Activated naive CD8-positive, alpha-beta T cell (primary cell): ENCODE measurements at regions not wholly inside any gene's neighbourhood (a gene's known extent, or its start where the extent isn't known, plus 50 kb on each side); places are given as distances from the start of the nearest gene placed in this dataset.
"Not testable (repeated sequence)": the region's sequence is repeated elsewhere in the genome, so short reads cannot be mapped to it uniquely, and the experiment has no call there.

Source experiments
- H3K27ac Mint-ChIP-seq: one replicate; pipeline ENCODE4 v1.8.0; 2021; ENCODE audit warnings: mixed read lengths
- H3K27me3 Mint-ChIP-seq: one replicate; pipeline ENCODE4 v1.8.0; 2021; ENCODE audit warnings: mixed read lengths
- H3K36me3 Mint-ChIP-seq: one replicate; pipeline ENCODE4 v1.8.0; 2021; ENCODE audit warnings: mixed read lengths
- H3K4me1 Mint-ChIP-seq: one replicate; pipeline ENCODE4 v1.8.0; 2021; ENCODE audit warnings: low read depth, mixed read lengths
- H3K4me3 Mint-ChIP-seq: one replicate; pipeline ENCODE4 v1.8.0; 2021; ENCODE audit warnings: mild to moderate bottlenecking, mixed read lengths
- H3K9me3 Mint-ChIP-seq: one replicate; pipeline ENCODE4 v1.8.0; 2021; ENCODE audit warnings: low read depth, mixed read lengths

DNA sequence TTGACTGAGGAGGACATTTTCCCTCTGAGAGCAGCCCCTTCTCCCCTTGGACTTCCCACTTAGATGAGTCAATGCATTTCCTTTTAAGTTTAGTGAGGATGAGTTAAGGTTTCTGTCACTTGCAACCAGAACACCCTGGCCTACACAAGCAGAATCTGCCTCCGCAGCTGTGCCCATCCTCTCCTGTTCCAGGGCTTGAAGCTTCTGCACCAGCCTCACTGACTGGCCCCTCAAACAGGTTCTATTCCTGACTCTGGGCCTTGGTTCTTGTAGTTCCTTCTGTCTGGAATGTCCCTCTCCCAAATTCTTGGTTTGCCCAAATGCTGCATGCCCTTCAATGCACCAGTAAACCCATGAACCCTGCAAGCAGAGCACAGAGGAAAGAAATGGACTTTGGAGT lies 394.4 kb downstream of the PTPRU start:
- H3K36me3 Mint-ChIP-seq, result no peaks in the 10 kb centered on the region
- no peaks in the 10 kb centered on the region for H3K4me1 Mint-ChIP-seq
- H3K4me3 Mint-ChIP-seq, result no peak overlapping the region
- H3K27me3 Mint-ChIP-seq, result peaks cover 6% of the 10 kb centered on the region
- no peaks in the 10 kb centered on the region for H3K9me3 Mint-ChIP-seq
- no peak overlapping the region for H3K27ac Mint-ChIP-seq

DNA sequence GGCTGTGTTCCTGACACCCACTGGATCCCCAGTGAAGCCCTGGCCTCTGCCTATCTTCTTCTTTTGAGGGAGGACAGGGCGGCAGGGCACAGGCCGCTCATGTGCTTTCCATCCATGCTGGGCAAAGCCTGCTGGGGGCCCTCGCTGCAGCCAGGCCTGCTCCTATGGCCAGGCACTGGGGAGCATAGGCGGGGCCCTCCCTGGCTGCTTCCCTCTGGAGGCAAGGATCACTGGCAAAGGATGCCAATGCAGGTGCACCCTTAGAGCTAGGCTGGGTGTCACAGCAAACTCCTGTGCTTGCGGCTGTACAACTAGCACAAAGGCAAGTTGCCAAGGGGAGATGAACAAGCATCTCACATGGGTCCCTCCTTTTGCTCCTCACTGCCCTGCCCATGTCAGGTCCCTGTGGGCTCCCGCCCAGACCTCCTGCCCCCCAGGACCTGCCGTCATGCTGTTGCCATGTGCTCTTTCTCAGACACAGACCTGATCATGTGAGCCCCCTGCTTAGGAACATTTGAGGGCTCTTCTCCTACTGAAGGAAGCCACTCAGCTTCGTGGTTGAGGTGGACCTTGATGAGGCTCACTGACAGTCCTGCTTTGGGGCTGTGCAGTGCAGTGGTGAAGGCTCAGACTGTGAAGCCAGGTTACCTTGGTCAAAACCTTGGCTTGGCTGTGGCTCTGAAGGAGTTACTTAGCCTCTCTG lies 393.6 kb downstream of the PTPRU start:
- H3K27ac Mint-ChIP-seq, result no peak overlapping the region
- H3K4me3 Mint-ChIP-seq, result no peak overlapping the region
- H3K9me3 Mint-ChIP-seq, result no peaks in the 10 kb centered on the region
- H3K36me3 Mint-ChIP-seq, result no peaks in the 10 kb centered on the region
- no peaks in the 10 kb centered on the region for H3K4me1 Mint-ChIP-seq
- H3K27me3 Mint-ChIP-seq, result peaks cover 2% of the 10 kb centered on the region

DNA sequence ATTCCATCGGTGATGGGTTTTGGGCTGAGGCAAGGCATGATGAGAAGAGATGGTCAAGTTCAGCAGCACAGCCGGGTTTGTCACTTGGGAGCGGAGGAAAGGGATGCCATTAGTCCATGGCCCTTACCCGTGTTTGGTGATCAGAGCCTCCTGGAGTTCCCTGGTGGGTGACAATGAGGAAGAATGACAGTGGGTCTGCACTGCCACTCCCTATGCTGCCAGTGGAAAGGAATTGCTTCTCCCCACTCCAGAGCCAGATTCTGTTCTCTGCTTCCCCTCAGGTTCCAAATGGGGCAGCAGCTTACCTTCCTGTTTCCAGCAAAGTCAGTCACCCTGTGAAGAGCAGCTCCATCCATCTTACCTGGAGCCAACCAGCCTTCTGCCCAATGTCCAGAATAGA lies 393.1 kb downstream of the PTPRU start:
- Mint-ChIP-seq H3K4me3 (no peak overlapping the region), H3K27me3 (peaks cover 2% of the 10 kb centered on the region), H3K4me1 (no peaks in the 10 kb centered on the region), H3K9me3 (no peaks in the 10 kb centered on the region), H3K27ac (no peak overlapping the region), H3K36me3 (no peaks in the 10 kb centered on the region)

DNA sequence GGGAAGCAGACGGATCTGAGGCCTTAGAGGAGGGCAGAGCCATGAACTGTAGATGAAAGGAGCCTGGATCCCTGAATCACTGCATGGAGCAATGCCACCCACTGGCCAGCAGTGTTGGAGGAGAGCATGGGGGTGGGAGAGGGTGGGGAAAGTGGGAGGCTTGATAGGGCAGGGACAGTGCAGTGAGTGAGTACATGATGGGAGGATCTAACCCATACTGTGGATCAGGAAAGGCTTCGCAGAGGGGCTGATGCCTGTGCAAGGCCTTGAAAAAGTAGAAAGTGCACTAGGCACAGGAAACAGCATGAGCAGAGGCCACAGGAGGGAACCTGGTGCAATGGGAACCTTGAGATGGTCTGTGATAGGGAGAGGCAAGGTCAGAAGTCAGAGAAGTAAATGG lies 391.9 kb downstream of the PTPRU start:
- H3K36me3 Mint-ChIP-seq, result no peaks in the 10 kb centered on the region
- peaks cover 2% of the 10 kb centered on the region for H3K27me3 Mint-ChIP-seq
- H3K4me3 Mint-ChIP-seq, result no peak overlapping the region
- no peaks in the 10 kb centered on the region for H3K9me3 Mint-ChIP-seq
- H3K4me1 Mint-ChIP-seq, result no peaks in the 10 kb centered on the region
- no peak overlapping the region for H3K27ac Mint-ChIP-seq

DNA sequence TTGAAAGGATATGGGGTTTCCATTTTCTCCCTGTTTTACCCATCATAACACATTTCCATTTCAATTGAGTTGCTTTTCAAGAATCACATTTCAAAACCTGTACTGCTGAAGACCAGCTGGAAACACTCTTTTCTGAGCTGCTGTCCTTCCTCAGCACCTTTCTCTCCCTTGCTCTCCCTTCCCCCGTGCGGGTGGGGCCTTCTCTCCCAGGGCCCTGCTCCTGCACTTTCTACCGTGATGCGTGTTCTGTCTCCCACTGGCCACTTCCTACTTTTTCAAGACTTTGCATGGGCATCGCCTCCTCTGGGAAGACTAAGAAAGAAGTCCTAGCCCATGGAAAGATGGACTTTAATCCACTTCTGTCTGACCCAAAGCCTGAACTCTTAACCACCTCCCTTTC lies 390.4 kb downstream of the PTPRU start:
- Mint-ChIP-seq H3K27me3 (peaks cover 8% of the 10 kb centered on the region), H3K4me1 (no peaks in the 10 kb centered on the region), H3K27ac (no peak overlapping the region), H3K4me3 (no peak overlapping the region), H3K9me3 (no peaks in the 10 kb centered on the region), H3K36me3 (no peaks in the 10 kb centered on the region)

DNA sequence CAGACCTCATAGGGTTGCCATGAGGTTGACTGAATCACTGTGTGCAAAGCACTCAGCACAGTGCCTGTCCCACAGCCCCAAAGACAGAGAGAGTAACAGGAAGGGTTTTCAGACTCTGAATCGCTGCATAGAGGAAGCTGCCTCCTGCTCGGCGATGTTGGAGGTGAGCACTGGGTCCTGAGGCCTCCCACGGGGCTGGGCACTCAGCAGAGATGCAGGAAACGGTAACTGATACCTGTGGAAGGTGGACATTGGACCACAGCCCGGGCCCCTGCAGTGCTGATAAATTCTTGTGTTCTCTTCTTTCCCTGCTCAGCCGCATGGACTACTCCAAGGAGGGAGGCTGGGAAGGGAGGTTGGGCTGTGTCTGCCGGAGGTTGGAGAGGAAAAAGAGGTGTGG lies 389.7 kb downstream of the PTPRU start:
- H3K36me3 Mint-ChIP-seq, result no peaks in the 10 kb centered on the region

DNA sequence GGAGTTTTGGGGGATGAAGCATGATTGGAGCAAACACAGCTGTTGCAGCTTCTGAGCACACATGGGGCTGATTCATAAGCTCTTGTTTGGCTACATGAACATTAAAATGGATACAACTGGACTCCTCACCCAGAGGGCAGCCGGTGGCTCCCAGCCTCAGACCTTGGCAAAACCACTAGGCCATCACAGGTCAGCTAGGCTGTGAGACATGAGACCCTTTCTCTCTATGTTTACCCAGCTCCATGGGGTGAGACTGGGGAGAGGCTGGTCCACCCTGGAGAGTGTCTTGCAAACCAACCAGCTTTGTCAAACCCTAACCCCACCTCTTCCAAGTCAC lies 388.7 kb downstream of the PTPRU start:
- Mint-ChIP-seq H3K27ac (no peak overlapping the region), H3K4me1 (no peaks in the 10 kb centered on the region), H3K36me3 (no peaks in the 10 kb centered on the region), H3K9me3 (no peaks in the 10 kb centered on the region), H3K27me3 (peaks cover 11% of the 10 kb centered on the region), H3K4me3 (no peak overlapping the region)

More for the DNA sequence above, 389.7 kb downstream of the PTPRU start:
- H3K27me3 Mint-ChIP-seq, result peaks cover 11% of the 10 kb centered on the region
- no peaks in the 10 kb centered on the region for H3K4me1 Mint-ChIP-seq
- no peaks in the 10 kb centered on the region for H3K9me3 Mint-ChIP-seq
- H3K4me3 Mint-ChIP-seq, result no peak overlapping the region
- H3K27ac Mint-ChIP-seq, result no peak overlapping the region

DNA sequence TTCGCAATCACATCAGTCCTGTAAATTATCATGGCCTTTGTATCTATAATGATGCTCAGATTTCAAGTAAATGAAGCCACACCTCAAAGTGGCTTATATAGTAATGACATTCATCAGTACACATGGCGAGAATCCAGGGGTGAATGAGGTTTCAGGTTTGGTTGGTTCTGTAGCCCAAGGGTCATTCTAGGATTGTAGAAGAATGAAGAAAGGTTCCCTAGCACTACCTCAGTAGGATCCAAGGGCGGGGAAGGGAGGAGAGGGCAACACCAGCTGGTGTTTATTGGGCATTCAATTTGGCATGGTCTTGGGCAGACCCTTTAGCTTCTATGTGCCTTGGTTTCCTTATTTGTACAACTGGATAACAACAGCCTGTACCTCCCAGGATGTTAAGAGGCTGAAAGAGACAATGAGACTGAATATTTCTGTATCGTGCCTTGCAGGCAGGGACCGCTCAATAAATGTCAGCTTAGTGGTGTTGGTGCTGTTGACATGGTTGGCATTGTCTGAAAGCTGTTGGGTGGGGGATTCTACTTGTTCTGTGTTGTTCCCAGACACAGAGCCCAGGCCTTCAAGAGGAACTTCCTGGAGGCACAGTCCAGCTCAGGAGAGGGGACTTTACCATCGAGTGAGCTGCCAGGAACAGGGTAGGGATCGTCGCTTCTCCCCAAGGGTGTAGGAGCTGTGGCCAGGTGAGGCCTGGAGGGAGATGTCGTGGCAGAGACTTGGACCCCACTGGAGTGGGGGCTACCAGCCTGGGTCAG lies 388.2 kb downstream of the PTPRU start:
- H3K9me3 Mint-ChIP-seq, result no peaks in the 10 kb centered on the region
- no peaks in the 10 kb centered on the region for H3K36me3 Mint-ChIP-seq
- peaks cover 11% of the 10 kb centered on the region for H3K27me3 Mint-ChIP-seq
- no peak overlapping the region for H3K27ac Mint-ChIP-seq
- H3K4me1 Mint-ChIP-seq, result no peaks in the 10 kb centered on the region
- no peak overlapping the region for H3K4me3 Mint-ChIP-seq

DNA sequence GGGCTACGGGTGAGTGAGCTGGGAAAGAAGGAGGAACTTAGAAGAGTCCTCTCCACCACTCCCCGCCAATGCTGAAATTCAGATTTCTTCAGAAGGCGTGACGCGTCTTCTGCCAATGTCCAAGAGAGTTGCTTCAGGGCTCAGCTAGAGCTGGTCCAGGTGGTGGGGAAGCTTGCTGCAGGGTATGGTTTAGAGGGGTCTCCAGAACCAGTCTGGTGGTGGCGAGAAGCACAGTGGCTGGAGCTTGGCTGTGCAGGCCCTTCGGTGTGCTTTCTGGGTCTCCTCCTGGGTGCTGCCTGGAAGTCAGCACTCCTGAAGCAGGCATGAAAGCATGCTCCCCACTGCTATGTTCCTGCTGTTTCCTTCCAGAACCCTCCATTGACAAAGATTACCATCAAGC lies 387.2 kb downstream of the PTPRU start:
- Mint-ChIP-seq H3K4me1 (no peaks in the 10 kb centered on the region), H3K36me3 (no peaks in the 10 kb centered on the region), H3K27ac (no peak overlapping the region), H3K4me3 (no peak overlapping the region), H3K9me3 (no peaks in the 10 kb centered on the region), H3K27me3 (peaks cover 11% of the 10 kb centered on the region)

DNA sequence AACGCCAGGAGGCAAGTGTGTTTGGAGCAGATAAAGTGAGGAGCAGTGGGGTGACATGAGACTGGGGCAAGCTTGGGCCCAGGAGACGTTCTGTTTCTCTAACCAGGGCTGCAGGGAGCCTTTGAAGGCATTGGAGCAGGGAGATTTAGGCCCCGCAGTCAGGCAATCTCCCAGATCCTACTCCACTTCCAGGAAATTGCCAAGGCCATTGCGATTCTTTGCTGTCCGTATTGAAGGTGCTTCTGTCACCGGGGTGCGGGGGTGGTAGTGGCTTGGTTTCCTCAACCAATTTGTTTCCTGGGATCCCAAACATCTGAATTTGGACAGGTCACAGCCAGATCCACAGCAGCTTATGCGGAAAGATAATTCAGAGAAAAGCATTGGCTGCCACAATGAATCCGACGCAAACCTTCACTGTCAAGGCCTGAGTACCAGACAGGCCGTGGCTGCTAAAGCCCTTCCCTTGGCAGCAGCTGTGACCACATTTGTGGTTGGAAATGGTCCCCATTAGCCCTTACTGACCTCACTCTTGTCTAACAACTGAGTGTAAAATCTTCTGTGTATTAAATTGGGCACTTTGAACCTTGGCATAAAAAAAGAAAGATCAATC lies 385.6 kb downstream of the PTPRU start:
- H3K27ac Mint-ChIP-seq, result no peak overlapping the region
- H3K27me3 Mint-ChIP-seq, result peaks cover 11% of the 10 kb centered on the region
- no peak overlapping the region for H3K4me3 Mint-ChIP-seq
- no peaks in the 10 kb centered on the region for H3K36me3 Mint-ChIP-seq
- H3K4me1 Mint-ChIP-seq, result no peaks in the 10 kb centered on the region
- no peaks in the 10 kb centered on the region for H3K9me3 Mint-ChIP-seq

DNA sequence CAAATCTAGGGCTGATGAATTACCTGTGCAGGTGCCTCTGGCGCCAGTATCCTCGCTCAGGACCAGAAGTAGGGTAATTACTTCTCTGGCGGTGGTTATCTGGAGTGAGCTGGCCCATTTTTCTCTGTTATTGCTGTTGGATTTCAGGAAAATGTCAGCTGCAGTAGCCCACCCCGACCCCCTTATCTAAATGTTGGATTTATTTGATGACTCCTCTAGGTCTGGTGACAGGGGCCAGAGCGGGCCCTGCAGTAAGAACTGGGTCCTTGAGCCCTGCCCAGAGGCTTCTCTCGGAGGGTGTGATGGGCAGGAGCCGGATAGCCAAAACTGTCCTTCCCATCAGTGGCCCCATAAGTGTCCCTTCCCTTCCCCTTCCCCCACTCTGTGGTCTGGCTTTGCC lies 384.3 kb downstream of the PTPRU start:
- Mint-ChIP-seq H3K27ac (no peak overlapping the region), H3K4me3 (no peak overlapping the region), H3K9me3 (no peaks in the 10 kb centered on the region), H3K27me3 (peaks cover 9% of the 10 kb centered on the region), H3K36me3 (no peaks in the 10 kb centered on the region), H3K4me1 (no peaks in the 10 kb centered on the region)

DNA sequence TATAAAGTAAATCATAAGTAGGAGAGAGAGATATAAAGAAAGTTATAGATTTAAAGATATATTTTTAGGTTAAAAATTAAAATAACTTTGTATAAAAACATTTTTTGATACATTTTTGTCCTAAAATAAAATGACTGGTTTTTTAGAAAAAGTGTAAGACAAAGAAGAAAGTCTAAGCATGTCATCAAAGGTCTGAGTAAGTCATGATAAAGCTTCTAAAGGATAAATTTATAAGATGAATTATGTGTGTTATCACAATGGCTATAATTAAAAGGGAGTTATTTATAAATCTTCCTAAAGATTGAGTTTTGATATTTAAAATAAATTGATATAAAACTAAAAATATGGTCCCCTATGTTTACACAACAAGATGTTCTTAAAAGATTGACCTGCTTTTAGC lies 370.9 kb downstream of the PTPRU start:
- Mint-ChIP-seq H3K36me3 (no peaks in the 10 kb centered on the region), H3K27me3 (peaks cover 11% of the 10 kb centered on the region), H3K27ac (no peak overlapping the region), H3K9me3 (peaks cover 5% of the 10 kb centered on the region), H3K4me3 (no peak overlapping the region), H3K4me1 (no peaks in the 10 kb centered on the region)

DNA sequence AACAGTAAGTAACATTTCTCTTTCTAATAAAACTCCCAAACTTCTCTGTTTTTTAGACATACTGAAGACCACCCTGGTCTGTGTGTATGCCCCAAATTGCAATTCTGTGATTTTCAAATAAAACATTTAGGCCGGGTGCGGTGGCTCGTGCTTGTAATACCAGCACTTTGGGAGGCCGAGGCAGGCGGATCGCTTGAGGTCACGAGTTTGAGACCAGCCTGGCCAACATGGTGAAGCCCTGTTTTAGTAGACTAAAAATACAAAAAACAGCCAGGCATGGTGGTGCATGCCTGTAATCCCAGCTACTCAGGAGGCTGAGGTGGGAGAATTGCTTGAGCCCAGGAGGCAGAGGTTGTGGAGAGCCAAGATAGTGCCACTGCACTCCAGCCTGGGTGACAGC lies 368.5 kb downstream of the PTPRU start:
- not testable (repeated sequence) for H3K36me3 Mint-ChIP-seq, H3K27ac Mint-ChIP-seq, H3K27me3 Mint-ChIP-seq, H3K4me1 Mint-ChIP-seq, H3K9me3 Mint-ChIP-seq, H3K4me3 Mint-ChIP-seq

DNA sequence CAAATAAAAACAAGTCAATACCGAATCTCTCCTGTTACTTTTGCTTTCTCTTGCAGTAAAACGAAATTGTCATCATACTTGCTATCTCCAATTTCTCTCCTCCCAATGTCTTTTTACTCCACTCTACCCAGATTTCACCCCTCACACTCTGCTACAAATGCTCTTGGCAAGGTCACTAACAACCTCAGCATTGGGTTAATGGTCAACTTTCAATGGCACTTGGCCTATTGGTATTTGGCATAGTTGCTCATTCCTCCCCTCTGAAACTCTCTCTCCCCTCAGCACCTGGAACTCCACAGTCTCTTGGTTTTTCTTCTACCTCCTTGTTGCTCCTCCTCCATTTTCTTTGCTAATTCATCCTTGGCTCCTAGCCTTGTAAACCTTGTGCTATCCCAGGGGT lies 367.3 kb downstream of the PTPRU start:
- H3K27ac Mint-ChIP-seq, result no peak overlapping the region
- no peak overlapping the region for H3K4me3 Mint-ChIP-seq
- H3K4me1 Mint-ChIP-seq, result no peaks in the 10 kb centered on the region
- no peaks in the 10 kb centered on the region for H3K36me3 Mint-ChIP-seq
- H3K9me3 Mint-ChIP-seq, result peaks cover 5% of the 10 kb centered on the region
- peaks cover 4% of the 10 kb centered on the region for H3K27me3 Mint-ChIP-seq

DNA sequence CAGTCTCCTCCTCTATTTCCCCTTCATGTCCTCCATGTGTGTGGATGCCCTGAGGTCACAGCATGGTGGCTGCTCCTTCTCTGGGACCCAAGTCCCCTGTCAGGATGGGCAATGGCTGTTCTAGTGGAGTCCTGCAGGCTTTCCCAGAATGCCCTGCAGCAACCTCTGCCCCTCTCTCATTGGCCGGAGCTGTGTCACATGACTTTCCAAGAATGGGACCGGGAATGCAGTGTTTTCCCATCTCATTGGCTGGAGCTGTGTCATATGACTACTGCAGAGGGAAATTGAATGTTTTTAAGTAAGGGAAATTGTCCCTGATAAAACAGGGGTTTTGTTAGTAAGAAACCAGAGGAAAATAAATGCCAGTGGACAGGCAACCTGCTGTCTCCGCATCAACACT lies 365.9 kb downstream of the PTPRU start:
- Mint-ChIP-seq H3K27ac (no peak overlapping the region), H3K36me3 (no peaks in the 10 kb centered on the region), H3K4me1 (no peaks in the 10 kb centered on the region), H3K9me3 (no peaks in the 10 kb centered on the region), H3K27me3 (peaks cover 2% of the 10 kb centered on the region), H3K4me3 (no peak overlapping the region)

DNA sequence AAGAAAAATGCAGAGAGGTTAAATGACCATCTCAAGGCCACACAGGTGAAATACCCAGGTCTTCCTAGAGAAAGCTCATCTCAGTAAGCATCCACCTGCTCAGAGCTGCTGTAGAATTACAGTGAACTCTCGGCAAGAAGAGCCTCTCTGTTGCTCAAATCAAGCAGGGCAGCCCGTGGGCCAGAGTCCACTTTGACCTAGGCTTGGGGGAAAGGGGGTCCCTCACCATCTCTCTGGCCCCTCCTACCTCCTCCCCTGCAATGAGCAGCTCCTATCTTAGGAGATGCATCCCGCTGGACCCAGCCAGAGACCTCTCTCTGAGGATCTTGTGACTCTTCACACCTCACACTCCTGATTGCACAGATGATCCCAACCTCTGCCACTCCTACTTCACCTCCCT lies 364.7 kb downstream of the PTPRU start:
- Mint-ChIP-seq H3K27me3 (peaks cover 2% of the 10 kb centered on the region), H3K27ac (no peak overlapping the region)

More for the DNA sequence above, 364.7 kb downstream of the PTPRU start:
- Mint-ChIP-seq H3K4me1 (no peaks in the 10 kb centered on the region), H3K36me3 (no peaks in the 10 kb centered on the region), H3K4me3 (no peak overlapping the region), H3K9me3 (no peaks in the 10 kb centered on the region)
